Middle frontal gyrus (tissue), 1 donor: ENCODE measurements at regions not wholly inside any gene's neighbourhood (a gene's known extent, or its start where the extent isn't known, plus 50 kb on each side); places are given as distances from the start of the nearest gene placed in this dataset.

Experiments used
- DNase-seq: peaks from one replicate; pipeline ENCODE4 v3.0.0-alpha.2; 2015; ENCODE audit warnings: low spot score; ENCODE audit errors: extremely low spot score

DNA sequence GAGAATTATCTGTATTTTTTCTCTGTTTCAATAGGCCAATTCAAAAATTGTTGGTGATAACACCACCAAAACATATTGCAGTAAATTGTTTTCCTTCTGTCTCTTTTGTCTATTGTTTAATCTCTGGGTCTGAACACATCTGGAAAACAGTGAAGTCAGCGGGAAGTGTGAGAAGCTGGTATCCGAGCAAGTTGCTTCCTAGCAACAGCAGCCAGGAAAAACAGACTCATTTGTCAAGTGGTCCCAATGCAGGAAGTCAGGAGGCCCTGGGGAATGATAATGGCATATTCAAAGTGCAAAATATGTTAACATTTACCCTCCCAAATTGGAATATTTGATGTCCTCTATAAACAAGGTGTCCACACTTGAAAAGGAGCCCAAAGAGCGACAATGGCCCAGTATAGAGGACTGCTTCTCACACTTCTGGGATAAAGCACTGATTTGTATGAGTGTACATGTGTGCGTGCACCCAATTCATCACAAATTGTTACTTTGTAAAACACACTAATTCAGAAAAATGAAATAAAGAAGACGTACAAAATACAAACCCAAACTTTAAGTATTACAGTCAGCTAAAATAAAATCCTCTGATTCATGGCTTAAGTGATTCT lies 515.0 kb downstream of the TBC1D4 start:
- DNase-seq: no peak

DNA sequence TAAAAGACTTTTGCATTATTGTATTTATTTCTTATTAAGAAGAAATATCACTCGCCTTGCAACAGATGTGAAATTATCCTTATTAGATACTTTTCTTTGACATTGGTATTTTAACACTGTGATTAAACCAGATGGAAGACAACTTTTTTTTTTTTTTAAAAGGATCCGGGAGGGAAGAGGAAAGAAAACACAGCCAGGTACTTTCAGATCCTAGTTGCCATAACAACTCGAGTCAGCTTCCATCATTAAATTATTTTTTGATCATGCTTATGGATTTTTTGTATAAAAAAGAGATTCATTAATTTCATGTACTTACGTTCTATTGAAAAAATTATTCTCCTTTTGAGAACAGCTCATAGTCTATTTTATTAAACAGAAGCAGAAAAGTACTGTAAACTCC lies 515.7 kb downstream of the TBC1D4 start:
- DNase-seq: no peak

DNA sequence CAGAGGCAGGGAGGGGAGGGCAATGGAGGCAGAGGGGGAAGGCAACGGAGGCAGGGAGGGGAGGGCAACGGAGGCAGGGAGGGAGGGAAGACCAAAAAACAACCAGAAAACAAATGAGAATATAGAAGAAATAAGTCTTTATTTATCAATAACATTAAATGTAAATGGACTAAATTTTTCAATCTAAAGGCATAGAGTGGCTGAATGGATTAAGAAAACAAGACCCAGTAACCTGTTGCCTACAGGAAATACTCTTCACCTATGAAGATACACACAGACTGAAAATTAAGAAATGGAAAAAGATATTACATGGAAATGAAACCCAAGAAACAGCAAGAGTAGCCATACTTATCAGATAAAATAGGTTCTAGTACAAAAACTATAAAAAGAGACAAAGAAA lies 536.3 kb downstream of the TBC1D4 start:
- no peak for DNase-seq

DNA sequence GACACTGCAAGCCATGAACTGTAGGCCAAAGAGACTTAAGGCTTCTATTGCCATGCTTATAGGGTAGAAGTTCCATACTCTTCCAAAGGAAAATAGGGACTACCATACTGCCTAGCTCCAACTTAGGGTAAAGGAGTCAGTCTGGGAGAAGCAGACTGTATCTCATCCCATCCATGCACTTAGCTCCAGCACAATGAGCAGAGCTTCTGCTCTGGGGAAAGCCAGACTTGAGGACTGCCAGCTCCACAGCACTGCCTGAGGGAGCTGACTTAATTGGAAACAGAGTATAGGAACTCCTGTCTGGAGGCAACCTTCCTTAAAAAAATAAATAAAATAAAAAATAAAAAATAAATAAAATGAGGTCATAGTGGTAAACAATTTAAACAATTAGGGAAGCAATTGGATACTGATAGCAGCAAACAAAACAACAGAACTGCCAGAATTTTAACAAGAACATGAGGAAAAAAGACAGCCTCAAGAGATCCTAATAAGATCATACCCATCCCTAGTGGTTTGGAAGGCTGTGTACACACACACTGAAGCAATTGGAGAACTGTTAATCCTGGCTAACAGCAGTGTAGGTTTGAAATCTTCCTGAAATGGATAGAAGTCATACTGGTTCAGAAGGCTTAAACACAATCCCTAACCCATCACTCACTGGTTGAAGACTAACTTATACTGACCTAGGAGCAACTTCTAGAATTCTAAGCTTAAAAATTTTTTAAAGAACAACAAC lies 550.1 kb downstream of the TBC1D4 start:
- DNase-seq: no peak

DNA sequence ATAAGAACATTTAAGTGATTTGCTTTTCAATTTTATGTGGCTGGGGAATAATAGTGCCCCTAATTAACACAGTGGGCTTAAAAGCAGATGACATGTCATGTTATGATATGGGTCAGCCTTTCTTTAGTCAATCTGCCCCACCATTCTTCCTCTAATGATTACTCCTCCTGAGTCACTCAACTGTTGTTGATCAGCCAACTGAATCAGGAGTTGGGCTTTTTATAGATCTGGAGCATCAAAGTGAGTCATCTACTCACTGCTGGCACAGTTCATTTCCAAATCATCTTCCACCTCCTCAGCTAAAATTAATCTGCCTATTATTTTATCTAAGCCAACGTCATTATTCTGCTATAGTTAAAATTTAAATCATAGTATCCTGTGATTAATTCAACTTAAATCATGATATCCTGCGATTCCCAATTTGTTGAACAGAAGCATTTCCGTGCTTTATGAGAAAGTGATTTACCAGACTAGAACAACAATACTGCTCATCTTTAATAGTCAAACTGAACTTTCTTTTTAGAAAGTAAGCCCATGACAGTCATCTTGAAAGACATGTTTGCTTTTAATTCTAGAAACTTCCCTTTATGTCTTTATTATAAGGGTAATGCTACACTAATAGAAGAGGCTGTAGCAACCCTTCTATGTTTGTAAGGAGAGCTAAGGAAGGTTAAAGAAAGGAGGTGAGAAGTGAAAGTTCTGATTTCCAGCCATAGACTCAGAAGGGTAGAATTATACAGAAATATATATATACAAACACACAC lies 551.4 kb downstream of the TBC1D4 start:
- no peak for DNase-seq

DNA sequence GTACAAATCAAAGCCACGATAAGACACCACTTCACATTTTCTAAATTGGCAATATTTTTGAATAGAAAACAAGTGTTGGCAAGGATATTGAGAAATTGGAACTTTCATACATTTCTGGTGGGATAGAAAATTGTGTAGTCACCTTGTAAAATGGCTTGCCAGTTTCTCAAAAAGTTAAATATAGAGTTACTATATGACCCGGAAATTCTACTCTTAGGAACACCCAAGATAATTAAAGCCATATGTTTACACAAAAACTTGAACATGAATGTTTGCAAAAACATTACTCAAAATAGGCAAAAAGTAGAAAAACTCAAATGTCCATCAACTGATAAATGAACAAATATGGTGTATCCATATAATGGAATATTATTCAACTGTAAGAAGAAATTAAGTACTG lies 552.5 kb downstream of the TBC1D4 start:
- DNase-seq: no peak

DNA sequence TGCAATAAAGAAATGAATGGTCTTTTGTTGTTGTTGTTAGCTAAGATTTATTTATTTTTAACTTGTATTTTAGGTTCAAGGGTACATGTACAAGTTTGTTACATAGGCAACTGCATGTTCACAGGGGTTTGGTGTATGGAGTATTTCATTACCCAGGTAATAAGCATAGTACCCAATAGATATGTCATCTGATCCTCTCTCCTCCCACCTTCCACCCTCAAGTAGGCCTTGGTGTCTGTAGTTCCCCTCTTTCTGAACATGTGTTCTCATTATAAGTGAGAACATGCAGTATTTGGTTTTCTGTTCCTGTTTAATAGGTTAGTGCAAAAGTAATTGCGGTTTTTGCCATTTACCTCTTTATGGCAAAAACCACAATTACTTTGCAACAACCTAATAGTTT lies 554.1 kb downstream of the TBC1D4 start:
- DNase-seq: no peak

DNA sequence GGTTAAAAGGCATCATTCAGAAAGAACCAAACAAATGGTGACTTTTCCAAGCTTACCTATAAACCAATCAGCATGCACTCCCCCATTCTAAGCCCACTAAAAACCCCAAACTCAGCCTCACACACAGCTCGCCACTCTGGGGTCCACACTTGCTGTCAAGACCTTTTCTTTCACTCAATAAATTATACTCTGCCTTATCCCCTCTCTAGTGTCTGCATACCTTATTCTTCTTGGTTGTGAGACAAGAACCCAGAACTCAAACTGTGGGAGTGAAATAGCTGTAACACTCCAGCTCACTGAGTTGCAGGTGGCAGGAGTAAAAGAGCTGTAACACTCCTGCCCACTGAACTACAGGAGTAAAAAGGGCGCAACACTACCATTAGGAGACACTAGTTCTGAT lies 559.0 kb downstream of the TBC1D4 start:
- no peak for DNase-seq

DNA sequence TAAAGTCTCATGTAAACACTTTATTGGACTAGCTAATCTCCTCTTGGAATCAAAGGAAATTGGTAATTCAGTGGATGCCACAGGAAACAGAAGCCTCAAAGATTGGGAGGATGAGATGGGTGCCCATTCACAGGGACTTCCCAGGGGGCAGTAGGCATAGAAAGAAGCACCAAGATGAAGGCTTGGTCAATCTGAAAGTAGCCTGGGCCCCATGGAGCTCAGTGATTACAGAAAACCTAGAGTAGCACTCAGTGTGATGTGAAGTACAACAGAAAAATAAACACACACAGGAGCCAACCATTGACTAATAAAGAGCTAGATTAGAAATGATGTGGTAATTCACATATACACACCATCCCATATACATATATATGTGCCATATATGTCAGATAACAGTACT lies 560.6 kb downstream of the TBC1D4 start:
- DNase-seq: no peak

DNA sequence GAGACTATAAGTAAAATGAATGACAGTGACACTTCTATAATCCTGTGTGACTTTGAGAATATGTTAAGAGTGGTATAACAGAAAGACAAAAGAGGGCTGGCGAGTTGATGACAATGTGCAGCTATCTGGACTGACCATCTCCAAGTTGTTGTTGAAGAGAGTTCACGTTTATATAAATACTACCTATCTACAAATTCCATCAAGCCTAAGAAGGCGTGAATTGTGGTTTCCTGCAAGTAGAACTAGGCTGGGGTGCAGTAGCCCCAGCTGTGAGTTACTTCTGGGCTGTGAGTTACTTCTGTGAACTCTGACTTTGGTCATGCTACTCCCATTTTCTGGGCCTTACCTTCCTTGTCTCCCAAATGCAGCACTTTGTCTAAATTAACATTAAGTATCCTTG lies 561.0 kb downstream of the TBC1D4 start:
- no peak for DNase-seq

DNA sequence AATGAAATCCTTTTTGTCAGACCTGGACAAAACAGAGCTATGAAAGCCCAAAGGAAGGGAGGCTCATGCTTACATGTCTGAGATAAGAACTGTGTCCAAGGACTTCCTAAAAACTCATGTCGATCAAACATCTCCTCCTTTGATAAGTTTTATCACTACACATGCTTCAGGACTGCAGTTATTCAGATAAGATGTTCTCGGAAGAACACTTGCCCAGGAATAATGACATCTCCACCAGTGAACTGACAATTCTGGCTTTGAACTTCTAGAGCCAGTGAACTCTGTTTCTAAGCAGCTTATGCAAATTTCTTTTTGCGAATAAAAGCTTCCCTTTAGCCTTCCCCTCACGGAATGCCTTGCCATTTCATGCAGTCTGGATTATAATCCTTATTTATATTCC lies 561.6 kb downstream of the TBC1D4 start:
- no peak for DNase-seq

DNA sequence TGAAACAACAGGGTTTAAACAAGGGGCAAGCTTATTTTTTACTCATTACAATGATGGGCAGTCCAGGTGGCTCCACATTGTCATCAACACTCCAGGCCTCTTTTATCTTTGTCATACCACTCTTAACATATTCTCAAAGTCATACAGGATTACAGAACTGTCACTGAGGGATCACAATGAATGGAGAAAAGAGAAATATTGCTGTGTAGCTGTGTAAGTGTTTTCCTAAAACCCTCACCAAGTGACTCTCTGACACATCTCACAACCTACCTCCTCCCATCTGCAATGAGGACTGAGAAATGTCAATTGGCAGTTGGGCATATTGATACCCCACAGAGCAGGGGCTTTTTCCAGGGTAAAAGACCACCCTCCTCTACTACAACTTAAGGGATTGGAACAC lies 562.1 kb downstream of the TBC1D4 start:
- DNase-seq: no peak

DNA sequence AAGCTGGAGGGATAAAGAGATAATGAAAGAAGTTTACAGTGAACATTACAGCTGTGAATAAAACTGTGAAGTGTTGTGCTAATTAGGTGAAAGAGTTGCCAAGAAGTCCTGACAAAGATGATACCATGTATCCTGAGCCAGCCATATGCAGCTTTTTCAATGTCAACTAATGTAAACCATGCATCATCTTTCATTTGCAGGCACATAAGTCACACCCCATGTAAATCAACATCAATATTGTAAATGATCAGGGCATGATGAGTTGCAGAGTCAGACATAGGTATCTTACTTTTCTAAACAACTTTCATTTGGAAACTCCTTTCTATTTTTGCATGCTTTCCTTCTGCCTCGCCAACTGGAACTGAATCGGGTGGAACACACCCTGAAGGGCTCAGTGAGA lies 569.1 kb downstream of the TBC1D4 start:
- no peak for DNase-seq

DNA sequence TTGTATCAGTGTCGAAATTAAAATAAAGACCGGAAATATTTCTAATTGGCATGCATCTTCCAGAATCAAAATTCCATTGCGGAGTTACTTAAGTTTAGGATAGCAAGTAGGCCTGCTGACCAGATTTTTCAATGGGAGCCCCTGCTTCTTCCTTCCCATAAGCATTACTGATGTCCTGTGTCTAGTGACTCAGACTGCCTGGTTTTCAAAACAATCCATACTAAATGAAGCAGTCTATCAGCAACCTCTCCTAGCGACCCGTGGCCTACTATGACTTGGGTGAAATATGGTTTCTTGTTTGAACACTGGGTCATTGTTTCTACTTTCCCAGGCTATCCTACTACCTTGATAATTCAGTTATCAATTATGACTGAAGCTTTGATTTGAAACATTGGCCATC lies 571.6 kb downstream of the TBC1D4 start:
- DNase-seq: no peak

DNA sequence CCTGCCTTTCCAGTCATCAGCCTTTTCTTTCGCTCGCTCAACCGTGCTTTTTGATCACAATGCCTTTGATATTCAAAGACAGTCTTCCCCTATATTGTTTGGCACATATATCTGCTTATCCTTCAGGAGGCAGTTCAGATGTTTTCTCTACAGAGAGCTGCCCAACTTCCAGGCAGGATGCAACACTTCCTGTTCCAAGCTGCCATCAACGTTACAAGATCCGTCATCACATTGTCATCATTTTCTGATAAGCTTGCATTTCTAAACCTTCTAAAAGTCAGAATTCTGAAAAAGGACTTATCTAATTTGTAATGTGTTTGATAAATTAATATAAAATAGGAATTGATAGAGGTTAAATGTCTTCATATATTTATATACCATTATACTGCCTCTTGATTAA lies 574.2 kb downstream of the TBC1D4 start:
- DNase-seq: no peak

DNA sequence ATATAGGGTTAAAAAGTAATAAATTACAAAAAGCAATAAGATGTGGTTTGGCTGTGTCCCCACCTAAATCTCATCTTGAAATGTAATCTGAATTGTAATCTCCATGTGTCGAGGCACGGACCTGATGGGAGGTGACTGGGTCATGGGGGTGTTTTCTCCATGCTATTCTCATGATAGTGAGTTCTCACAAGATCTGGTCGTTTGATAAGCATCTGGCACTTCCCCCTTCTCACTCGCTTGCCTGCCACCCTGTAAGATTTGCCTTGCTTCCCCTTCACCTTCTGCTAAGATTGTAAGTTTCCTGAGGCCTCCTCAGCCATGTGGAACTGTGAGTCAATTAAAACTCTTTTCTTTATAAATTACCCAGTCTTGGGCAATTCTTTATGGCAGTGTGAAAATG lies 577.4 kb downstream of the TBC1D4 start:
- no peak for DNase-seq

DNA sequence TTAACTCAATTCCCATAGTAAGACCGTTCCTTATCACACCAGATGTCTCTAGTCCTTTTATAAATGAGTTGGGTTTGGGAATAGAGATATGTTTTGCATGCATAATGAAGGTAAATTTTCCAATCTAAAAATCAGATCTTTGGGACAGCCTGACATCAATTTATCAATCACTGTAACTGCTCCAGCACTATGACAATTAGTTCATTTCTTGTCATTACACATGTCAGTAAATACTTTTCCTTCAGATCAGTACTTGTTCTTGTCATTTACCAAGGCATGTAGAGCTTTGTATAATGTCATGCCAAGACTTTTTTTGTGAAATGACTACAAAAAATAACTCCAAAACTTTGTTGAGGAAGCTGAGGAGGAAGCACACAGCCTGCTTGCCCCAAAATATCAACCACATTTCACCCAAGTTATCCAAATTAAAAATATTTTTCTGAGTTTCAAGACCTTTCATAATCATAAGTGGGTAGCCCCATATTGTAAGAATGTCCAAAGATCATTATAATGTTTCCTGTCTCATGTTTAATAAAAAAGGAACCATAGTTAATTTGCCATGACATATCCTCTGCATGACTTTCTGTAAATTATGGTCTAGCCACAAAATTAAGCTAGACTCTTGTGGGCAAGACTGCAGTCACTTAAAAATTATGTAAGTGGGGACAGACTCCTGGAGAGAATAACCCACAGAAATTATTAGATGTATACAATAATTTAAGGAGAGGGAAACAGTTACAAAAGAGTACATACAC lies 586.8 kb downstream of the TBC1D4 start:
- no peak for DNase-seq

DNA sequence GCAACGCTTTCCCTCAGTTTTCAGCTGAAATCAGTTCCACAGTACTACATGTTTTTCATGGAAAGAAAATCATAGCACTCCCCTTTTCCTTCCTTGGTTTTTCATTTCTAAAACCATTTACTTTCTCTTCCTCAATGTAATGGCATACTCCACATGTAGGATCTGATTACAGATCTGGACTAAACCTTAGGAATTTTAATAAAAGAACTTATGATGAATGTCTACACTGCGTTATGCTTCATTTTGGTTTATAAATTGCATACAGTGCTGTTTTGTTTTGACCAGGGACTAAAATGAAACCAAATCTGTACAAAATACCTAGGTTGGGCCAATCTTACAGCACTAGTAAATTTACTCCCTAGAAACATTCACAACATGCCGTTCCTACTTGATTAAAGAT lies 589.9 kb downstream of the TBC1D4 start:
- no peak for DNase-seq

DNA sequence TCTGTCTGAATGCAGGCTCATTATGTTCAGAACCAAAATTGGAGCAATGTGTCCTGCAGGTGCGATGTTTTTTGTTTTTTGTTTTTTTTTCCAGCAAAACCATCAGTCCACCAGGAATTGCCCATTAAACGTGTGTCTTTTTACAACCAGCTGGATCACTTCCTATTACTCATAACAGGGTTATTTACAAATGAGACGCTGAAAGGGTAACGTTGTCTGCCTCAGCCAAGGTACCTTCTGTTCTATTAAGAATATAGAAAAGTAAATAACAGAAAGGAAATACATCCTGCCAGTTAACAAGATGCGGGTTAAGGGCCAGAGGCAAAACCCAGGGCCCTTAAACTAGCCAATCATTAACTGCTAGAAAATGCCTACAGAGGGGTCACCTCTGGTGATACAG lies 590.4 kb downstream of the TBC1D4 start:
- DNase-seq: no peak

DNA sequence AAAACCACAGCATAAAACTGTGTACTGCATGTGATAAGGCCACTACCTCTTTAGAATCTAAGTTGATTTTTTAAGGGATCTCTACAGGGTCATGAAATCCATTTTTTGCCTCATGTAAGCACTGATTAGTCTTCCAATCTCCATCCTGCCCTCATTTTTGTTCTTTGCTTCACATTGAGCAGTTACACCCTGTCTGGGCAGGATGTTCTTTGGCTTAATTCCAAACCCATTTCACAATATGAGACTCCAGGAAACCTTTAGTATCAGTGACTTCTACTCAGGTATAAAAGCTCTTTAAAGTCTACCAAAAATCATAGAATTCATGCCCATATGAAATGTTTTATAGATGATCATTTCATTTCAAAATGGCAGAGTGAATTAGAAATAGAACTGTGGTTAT lies 592.6 kb downstream of the TBC1D4 start:
- no peak for DNase-seq

DNA sequence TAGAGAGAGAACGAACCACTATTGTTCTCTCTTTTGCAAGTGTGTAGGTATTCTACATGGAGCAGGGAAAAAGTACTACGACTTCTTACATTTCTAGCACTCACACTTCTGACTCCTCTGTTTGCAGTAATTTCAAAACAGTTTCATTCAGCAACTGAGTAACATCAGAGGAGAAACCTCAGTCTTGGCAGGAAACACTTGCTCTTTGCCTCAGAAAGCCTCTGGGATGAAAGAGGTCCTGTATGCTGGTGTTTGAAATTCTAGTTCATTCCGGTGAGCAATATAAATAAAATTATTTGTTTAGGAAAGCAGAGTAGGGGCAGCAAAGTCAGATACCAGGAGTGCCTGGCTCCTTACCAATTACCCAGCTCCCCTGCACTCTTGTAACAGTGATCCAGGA lies 595.5 kb downstream of the TBC1D4 start:
- DNase-seq: no peak

DNA sequence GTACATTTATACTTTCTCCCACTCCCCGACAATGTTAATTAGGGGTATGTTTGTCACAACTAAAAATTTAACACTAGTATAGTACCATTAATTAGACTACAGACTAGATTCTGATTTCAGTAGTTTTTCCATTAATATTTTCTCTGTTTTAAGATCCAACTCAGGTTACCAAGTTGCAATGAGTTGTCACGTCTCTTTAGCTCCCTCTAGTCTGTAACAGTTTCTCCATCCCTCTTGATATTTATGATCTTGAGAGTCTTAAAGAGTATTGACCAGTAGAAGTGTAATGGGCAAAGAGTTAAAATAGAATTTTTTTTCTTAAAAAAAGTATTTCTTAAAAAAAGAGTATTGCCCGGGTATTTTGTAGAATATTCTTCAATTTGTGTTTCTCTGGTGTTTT lies 598.1 kb downstream of the TBC1D4 start:
- DNase-seq: no peak
